Panc1 (cell line): ENCODE measurements at regions not wholly inside any gene's neighbourhood (a gene's known extent, or its start where the extent isn't known, plus 50 kb on each side); places are given as distances from the start of the nearest gene placed in this dataset.

ENCODE experiments used
- ATAC-seq: fragments of 200-7000 bp; cut with Tn5 transposase; 2 replicates; pipeline ENCODE4 v1.9.1; 2020; ENCODE audit warnings: mild to moderate bottlenecking, moderate library complexity
- BruUV-seq: library from RNA; stranded (reverse); fragments of 400-500 nt; replicated peaks from 2 replicates; lab custom pipeline; 2021; lab: Mats Ljungman, UMichigan
- CTCF ChIA-PET: fragments of 300-600 bp; sonication (Branson Sonifier 250); formaldehyde crosslinking; loops from one replicate; lab custom pipeline; 2022; ENCODE audit warnings: antibody characterized with exemption; lab: Charles Lee
- POLR2A ChIA-PET: fragments of 300-600 bp; sonication (Branson Sonifier 250); formaldehyde crosslinking; loops from one replicate; lab custom pipeline; 2022; ENCODE audit warnings: antibody characterized with exemption; lab: Charles Lee
- DNase-seq: peaks from one replicate; pipeline ENCODE4 v3.0.0-alpha.2; 2010; ENCODE audit warnings: low read depth, low spot score
- H3K27ac ChIP-seq: 2 replicates; pipeline ENCODE4 v1.5.1; 2011; ENCODE audit warnings: mild to moderate bottlenecking, low read length, inconsistent platforms
- H3K27me3 ChIP-seq: fragments of 200-500 bp; sonication (Bioruptor generic); 2 replicates; pipeline ENCODE4 v1.6.0; 2014; ENCODE audit warnings: low read length, inconsistent platforms; ENCODE audit not compliant: control insufficient read depth, insufficient read depth
- H3K36me3 ChIP-seq: fragments of 200-500 bp; sonication (Bioruptor generic); 2 replicates; pipeline ENCODE4 v1.5.1; 2014; ENCODE audit warnings: inconsistent platforms, mild to moderate bottlenecking, low read length, moderate library complexity; ENCODE audit not compliant: control insufficient read depth, insufficient read depth
- H3K4me1 ChIP-seq: 2 replicates; pipeline ENCODE4 v1.5.1; 2011; ENCODE audit warnings: inconsistent platforms, mild to moderate bottlenecking, low read length, moderate library complexity; ENCODE audit not compliant: control insufficient read depth, insufficient read depth
- H3K4me3 ChIP-seq, 2 experiments: 2 replicates each; pipeline ENCODE4 v1.5.1; 2011 to 2012; ENCODE audit warnings: low read depth in 2 of 2, low read length in 2 of 2, mild to moderate bottlenecking in 2 of 2, inconsistent platforms in 1 of 2, moderate library complexity in 1 of 2
- H3K9me3 ChIP-seq: fragments of 200-500 bp; sonication (Bioruptor generic); 2 replicates; pipeline ENCODE4 v1.5.1; 2014; ENCODE audit warnings: low read depth, mild to moderate bottlenecking, inconsistent platforms, low read length, moderate library complexity; ENCODE audit not compliant: control insufficient read depth, insufficient read depth
- CTCF ChIP-seq: fragments of 450-650 bp; IDR thresholded peaks from 2 replicates; pipeline ENCODE4 v1.5.1; 2017; ENCODE audit warnings: mild to moderate bottlenecking
- POLR2AphosphoS5 ChIP-seq: IDR thresholded peaks from 2 replicates; pipeline ENCODE4 v1.6.1; 2012; ENCODE audit warnings: mild to moderate bottlenecking, low read depth, low read length, moderate library complexity
- REST ChIP-seq, 2 experiments: IDR thresholded peaks; 2 replicates each; pipeline ENCODE4 v1.6.1; 2011 to 2012; ENCODE audit warnings: low read depth in 2 of 2, control low read depth in 1 of 2, low read length in 1 of 2, mild to moderate bottlenecking in 1 of 2, moderate library complexity in 1 of 2; ENCODE audit not compliant: insufficient read depth in 1 of 2
- SIN3A ChIP-seq: IDR thresholded peaks from 2 replicates; pipeline ENCODE4 v1.6.1; 2012; ENCODE audit warnings: low read depth, mild to moderate bottlenecking, low read length, moderate library complexity, borderline replicate concordance; ENCODE audit not compliant: insufficient read depth
- TCF7L2 ChIP-seq: IDR thresholded peaks from 2 replicates; pipeline ENCODE4 v1.6.1; 2011; ENCODE audit warnings: mild to moderate bottlenecking, low read depth, low read length, inconsistent platforms
- in situ Hi-C: cut with HindIII; loops from 2 replicates; pipeline ENCODE4 v1.10.0; 2016; ENCODE audit warnings: low sequenced_read_pairs, low pct_unique_long_range_greater_than_20kb
- intact Hi-C: fragments of 100-400 bp; cut with micrococcal nuclease; formaldehyde crosslinking; loops from one replicate; pipeline ENCODE4 v1.10.0; 2022; ENCODE audit not compliant: unreplicated experiment

GRCh38 chr15:94131875-94132274 is 99.5 kb upstream of the MCTP2 start:
- intact Hi-C loops = no loop called here
- H3K36me3 ChIP-seq = no peaks in the 10 kb centered on the region
- no peak for ATAC-seq
- no peaks in the 10 kb centered on the region for H3K27me3 ChIP-seq
- no peak overlapping the region for H3K27ac ChIP-seq
- in situ Hi-C loops = no loop called here
- no peaks in the 10 kb centered on the region for H3K9me3 ChIP-seq
- ChIA-PET POLR2A (no interaction called here), CTCF (no interaction called here)
- DNase-seq = no peak
- no peak overlapping the region for H3K4me3 ChIP-seq
- no TSS peak for BruUV-seq
- TF ChIP-seq CTCF (no peak; the same call in 1 of the 2 replicates), TCF7L2 (no peak), POLR2AphosphoS5 (no peak), SIN3A (no peak)
- no peaks in the 10 kb centered on the region for H3K4me1 ChIP-seq

- Histone ChIP-seq H3K27ac (no peak overlapping the region), H3K27me3 (no peaks in the 10 kb centered on the region), H3K4me1 (no peaks in the 10 kb centered on the region), H3K4me3 (no peak overlapping the region), H3K36me3 (no peaks in the 10 kb centered on the region), H3K9me3 (no peaks in the 10 kb centered on the region)
- DNase-seq (no peak), ATAC-seq (no peak)
- ChIA-PET POLR2A (no interaction called here), CTCF (no interaction called here)
- in situ Hi-C loops = no loop called here
- BruUV-seq = no TSS peak
- intact Hi-C loops = no loop called here
- TF ChIP-seq TCF7L2 (no peak), POLR2AphosphoS5 (no peak), SIN3A (no peak), CTCF (no peak), REST (IDR thresholded peaks at IDR 0.05; ENCODE audit: insufficient read depth in 1 of 2, low read depth in 2 of 2, low read length in 1 of 2) (no peak)
Measured at GRCh38 chr15:94130504-94130903, 100.9 kb upstream of the MCTP2 start.
